ENCODE measurements at regions not wholly inside any gene's neighbourhood (a gene's known extent, or its start where the extent isn't known, plus 50 kb on each side); places are given as distances from the start of the nearest gene placed in this dataset.

- no peak for DNase-seq (ENCODE audit: low read depth)
These were observed 860.4 kb downstream of the VRK1 start for GRCh38 chr14:97657609-97658008.

- DNase-seq (ENCODE audit: low read depth), result no peak
These were observed 890.9 kb downstream of the VRK1 start for GRCh38 chr14:97687944-97688630.

- no peak for DNase-seq (ENCODE audit: low read depth)
These were observed 891.6 kb downstream of the VRK1 start for GRCh38 chr14:97688631-97689336.

GRCh38 chr14:97692084-97692483 is 894.9 kb downstream of the VRK1 start:
- no peak for DNase-seq (ENCODE audit: low read depth)

GRCh38 chr14:97695456-97695981 is 898.3 kb downstream of the VRK1 start:
- no peak for DNase-seq (ENCODE audit: low read depth)

GRCh38 chr14:97697772-97698171 is 900.6 kb downstream of the VRK1 start:
- DNase-seq (ENCODE audit: low read depth), result no peak

GRCh38 chr14:97699026-97699425 is 901.8 kb downstream of the VRK1 start:
- DNase-seq (ENCODE audit: low read depth), result no peak

GRCh38 chr14:97703006-97703760 is 906.0 kb downstream of the VRK1 start:
- DNase-seq (ENCODE audit: low read depth), result no peak

GRCh38 chr14:97704316-97704885 is 907.2 kb downstream of the VRK1 start:
- DNase-seq (ENCODE audit: low read depth), result no peak

- DNase-seq (ENCODE audit: low read depth), result no peak
These were observed 907.9 kb downstream of the VRK1 start for GRCh38 chr14:97705107-97705506.

- DNase-seq (ENCODE audit: low read depth), result no peak
These were observed 908.8 kb downstream of the VRK1 start for GRCh38 chr14:97705976-97706375.

GRCh38 chr14:97706819-97707218 is 909.6 kb downstream of the VRK1 start:
- no peak for DNase-seq (ENCODE audit: low read depth)

- no peak for DNase-seq (ENCODE audit: low read depth)
These were observed 910.4 kb downstream of the VRK1 start for GRCh38 chr14:97707603-97708002.

GRCh38 chr14:97709552-97709951 is 912.4 kb downstream of the VRK1 start:
- DNase-seq (ENCODE audit: low read depth), result no peak

- DNase-seq (ENCODE audit: low read depth), result no peak
These were observed 913.5 kb downstream of the VRK1 start for GRCh38 chr14:97710726-97711125.

- no peak for DNase-seq (ENCODE audit: low read depth)
These were observed 915.3 kb downstream of the VRK1 start for GRCh38 chr14:97712471-97712870.

- no peak for DNase-seq (ENCODE audit: low read depth)
These were observed 915.8 kb downstream of the VRK1 start for GRCh38 chr14:97713023-97713422.

- no peak for DNase-seq (ENCODE audit: low read depth)
These were observed 921.8 kb downstream of the VRK1 start for GRCh38 chr14:97718886-97719442.

- no peak for DNase-seq (ENCODE audit: low read depth)
These were observed 922.7 kb downstream of the VRK1 start for GRCh38 chr14:97719931-97720330.

GRCh38 chr14:97723351-97723750 is 926.2 kb downstream of the VRK1 start:
- no peak for DNase-seq (ENCODE audit: low read depth)

GRCh38 chr14:97723819-97724218 is 926.6 kb downstream of the VRK1 start:
- DNase-seq (ENCODE audit: low read depth), result no peak

- no peak for DNase-seq (ENCODE audit: low read depth)
These were observed 927.1 kb downstream of the VRK1 start for GRCh38 chr14:97724265-97724731.
